Hematopoietic multipotent progenitor cell treated with erythropoietin and hydrocortisone succinate and interleukin-3 and kit ligand, for 17 days (in vitro differentiated cells): ENCODE measurements at regions not wholly inside any gene's neighbourhood (a gene's known extent, or its start where the extent isn't known, plus 50 kb on each side); places are given as distances from the start of the nearest gene placed in this dataset.

ENCODE experiments used
- DNase-seq: peaks from one replicate; pipeline ENCODE4 v3.0.0-alpha.2; 2015; ENCODE audit warnings: low spot score

GRCh38 chr20:60213126-60213893 is 255.1 kb downstream of the CDH26 start:
- DNase-seq, result no peak

GRCh38 chr20:60214901-60215815 is 256.9 kb downstream of the CDH26 start:
- DNase-seq, result no peak

- no peak for DNase-seq
Measured at GRCh38 chr20:60215816-60216730, 257.9 kb downstream of the CDH26 start.

GRCh38 chr20:60219231-60219630 is 261.0 kb downstream of the CDH26 start:
- no peak for DNase-seq

GRCh38 chr20:60219984-60220562 is 261.9 kb downstream of the CDH26 start:
- DNase-seq, result no peak

GRCh38 chr20:60220706-60221105 is 262.5 kb downstream of the CDH26 start:
- no peak for DNase-seq

- DNase-seq, result no peak
Measured at GRCh38 chr20:60221593-60221992, 263.4 kb downstream of the CDH26 start.

GRCh38 chr20:60222497-60222896 is 264.3 kb downstream of the CDH26 start:
- DNase-seq, result no peak

- DNase-seq, result no peak
Measured at GRCh38 chr20:60223174-60223573, 265.0 kb downstream of the CDH26 start.

GRCh38 chr20:60224914-60225313 is 266.7 kb downstream of the CDH26 start:
- no peak for DNase-seq

GRCh38 chr20:60228255-60228654 is 270.0 kb downstream of the CDH26 start:
- no peak for DNase-seq

- no peak for DNase-seq
Measured at GRCh38 chr20:60232380-60232779, 274.2 kb downstream of the CDH26 start.

GRCh38 chr20:60233018-60233630 is 274.9 kb downstream of the CDH26 start:
- no peak for DNase-seq

- no peak for DNase-seq
Measured at GRCh38 chr20:60236613-60237012, 278.4 kb downstream of the CDH26 start.

GRCh38 chr20:60237981-60238380 is 279.8 kb downstream of the CDH26 start:
- DNase-seq, result no peak

GRCh38 chr20:60238992-60239660 is 280.9 kb downstream of the CDH26 start:
- no peak for DNase-seq

- DNase-seq, result no peak
Measured at GRCh38 chr20:60239956-60240355, 281.7 kb downstream of the CDH26 start.

GRCh38 chr20:60240415-60240814 is 282.2 kb downstream of the CDH26 start:
- no peak for DNase-seq

- no peak for DNase-seq
Measured at GRCh38 chr20:60240986-60241385, 282.8 kb downstream of the CDH26 start.

GRCh38 chr20:60242836-60243505 is 284.7 kb downstream of the CDH26 start:
- DNase-seq, result no peak
